GM12878 (cell line): ENCODE measurements at regions not wholly inside any gene's neighbourhood (a gene's known extent, or its start where the extent isn't known, plus 50 kb on each side); places are given as distances from the start of the nearest gene placed in this dataset.

Experiments
- ATAC-seq: fragments of 200-7000 bp; cut with Tn5 transposase; 3 replicates; pipeline ENCODE4 v1.9.1; 2020; ENCODE audit warnings: mild to moderate bottlenecking, moderate library complexity
- BruUV-seq: library from RNA; stranded (reverse); fragments of 400-500 nt; replicated peaks from 2 replicates; lab custom pipeline; 2021; lab: Mats Ljungman, UMichigan
- CTCF ChIA-PET: fragments of 300-600 bp; sonication (Branson Sonifier 250); formaldehyde crosslinking; extraction: SDS; loops from one replicate; lab custom pipeline; 2021; ENCODE audit warnings: inconsistent platforms; lab: Yijun Ruan, JAX
- POLR2A ChIA-PET: fragments of 350-600 bp; formaldehyde crosslinking; extraction: SDS; loops from one replicate; lab custom pipeline; 2021; ENCODE audit warnings: inconsistent platforms; lab: Charles Lee
- RAD21 ChIA-PET: fragments of 300-600 bp; sonication (Branson Sonifier 250); formaldehyde crosslinking; loops from one replicate; lab custom pipeline; 2023; ENCODE audit warnings: antibody characterized with exemption; ENCODE audit not compliant: unreplicated experiment; lab: Charles Lee
- SMC1A ChIA-PET: fragments of 300-600 bp; sonication (Branson Sonifier 250); formaldehyde crosslinking; loops from one replicate; lab custom pipeline; 2023; ENCODE audit not compliant: unreplicated experiment, uncharacterized antibody; lab: Charles Lee
- DNase-seq: peaks from one replicate; pipeline ENCODE4 v3.0.0-alpha.2; 2011; ENCODE audit warnings: low read depth, low spot score
- FAIRE-seq: peaks from 3 replicates; lab custom pipeline; 2011; peaks lifted over from hg19 to GRCh38; lab: Jason Lieb, UNC
- H2AFZ ChIP-seq: 2 replicates; pipeline ENCODE4 v1.6.0; 2011; ENCODE audit warnings: low read depth, low read length, control low read depth; ENCODE audit not compliant: control insufficient read depth
- H3K27ac ChIP-seq: 2 replicates; pipeline ENCODE4 v1.5.1; 2011; ENCODE audit warnings: control low read depth; ENCODE audit not compliant: control insufficient read depth, insufficient read depth
- H3K27me3 ChIP-seq, 2 experiments: replicated peaks in 1 of 2; 2 replicates each; pipeline versions ENCODE4 v1.6.0 to v1.6.1; 2011; ENCODE audit warnings: low read length in 1 of 2; ENCODE audit not compliant: control insufficient read depth in 2 of 2, insufficient read depth in 2 of 2
- H3K36me3 ChIP-seq, 2 experiments: 2 replicates each; pipeline ENCODE4 v1.5.1; 2011; ENCODE audit warnings: low read length in 1 of 2; ENCODE audit not compliant: control insufficient read depth in 2 of 2, insufficient read depth in 2 of 2
- H3K4me1 ChIP-seq: 2 replicates; pipeline ENCODE4 v1.6.1; 2011; ENCODE audit warnings: mild to moderate bottlenecking, low read length, moderate library complexity, mixed read lengths; ENCODE audit not compliant: control insufficient read depth, insufficient read depth
- H3K4me2 ChIP-seq: 2 replicates; pipeline ENCODE4 v1.6.0; 2011; ENCODE audit warnings: control low read depth; ENCODE audit not compliant: control insufficient read depth, insufficient read depth
- H3K4me3 ChIP-seq: fragments of 200-600 bp; sonication (generic); 2 replicates; pipeline ENCODE4 v1.5.1; 2016
- H3K79me2 ChIP-seq: 2 replicates; pipeline ENCODE4 v1.6.0; 2011; ENCODE audit warnings: low read length; ENCODE audit not compliant: control insufficient read depth, insufficient read depth
- H3K9ac ChIP-seq: 2 replicates; pipeline ENCODE4 v1.8.0; 2011; ENCODE audit warnings: low read length, control low read depth, mixed read lengths; ENCODE audit not compliant: control insufficient read depth, insufficient read depth
- H3K9me3 ChIP-seq: replicated peaks from 3 replicates; pipeline ENCODE4 v1.5.1; 2011; ENCODE audit warnings: mild to moderate bottlenecking, low read length; ENCODE audit not compliant: control insufficient read depth, insufficient read depth
- H4K20me1 ChIP-seq: 2 replicates; pipeline ENCODE4 v1.6.0; 2011; ENCODE audit not compliant: control insufficient read depth, insufficient read depth
- BCL3 ChIP-seq: IDR thresholded peaks from 2 replicates; pipeline ENCODE4 v1.6.1; 2011; ENCODE audit warnings: borderline replicate concordance, low read depth, mild to moderate bottlenecking, moderate library complexity, low read length; ENCODE audit not compliant: insufficient read depth, poor library complexity, severe bottlenecking
- CREB1 ChIP-seq: IDR thresholded peaks from 2 replicates; pipeline ENCODE4 v1.6.1; 2012; ENCODE audit warnings: low read depth, mild to moderate bottlenecking, inconsistent platforms
- E2F4 ChIP-seq: IDR thresholded peaks from 2 replicates; pipeline ENCODE4 v1.6.1; 2012; ENCODE audit warnings: low read depth, low read length, improper control_type of control experiment
- IRF5 ChIP-seq: fragments of 450-650 bp; IDR thresholded peaks from 2 replicates; pipeline ENCODE4 v1.6.1; 2017; ENCODE audit warnings: borderline replicate concordance
- NR2C2 ChIP-seq: IDR thresholded peaks from 2 replicates; pipeline ENCODE4 v1.6.1; 2011; ENCODE audit warnings: borderline replicate concordance, low read depth; ENCODE audit not compliant: control insufficient read depth, insufficient read length
- PBX3 ChIP-seq: IDR thresholded peaks from 2 replicates; pipeline ENCODE4 v1.6.1; 2011; ENCODE audit warnings: mild to moderate bottlenecking, low read depth, low read length, moderate library complexity; ENCODE audit not compliant: insufficient replicate concordance
- RCOR1 ChIP-seq: conservative IDR thresholded peaks from 2 replicates; pipeline ENCODE4 v1.6.1; 2012; ENCODE audit warnings: low read depth, low read length, improper control_type of control experiment
- SUPT20H ChIP-seq: IDR thresholded peaks from 2 replicates; pipeline ENCODE4 v1.6.1; 2011; ENCODE audit warnings: low read depth, mild to moderate bottlenecking, low read length, moderate library complexity, borderline replicate concordance; ENCODE audit not compliant: control insufficient read depth
- USF2 ChIP-seq: IDR thresholded peaks from 2 replicates; pipeline ENCODE4 v1.6.1; 2011; ENCODE audit warnings: low read depth, low read length, improper control_type of control experiment, borderline replicate concordance
- ZNF384 ChIP-seq: IDR thresholded peaks from 2 replicates; pipeline ENCODE4 v1.6.1; 2012; ENCODE audit warnings: low read depth, mild to moderate bottlenecking, low read length, improper control_type of control experiment, borderline replicate concordance
- ZNF687 ChIP-seq: fragments of 450-650 bp; IDR thresholded peaks from 2 replicates; pipeline ENCODE4 v1.6.1; 2017; ENCODE audit warnings: mild to moderate bottlenecking, moderate library complexity
- in situ Hi-C: fragments of 300-500 bp; cut with MboI; formaldehyde crosslinking; loops from 9 replicates; pipeline ENCODE4 v1.14.3; 2018; ENCODE audit warnings: mixed read lengths
- intact Hi-C: fragments of 100-400 bp; cut with micrococcal nuclease; formaldehyde crosslinking; loops from one replicate; pipeline ENCODE4 v1.14.2; 2022; ENCODE audit not compliant: unreplicated experiment

GRCh38 chr14:27305441-27305945, 707.7 kb upstream of the NOVA1 start:
- Histone ChIP-seq H3K79me2 (no peaks in the 10 kb centered on the region), H3K4me1 (no peaks in the 10 kb centered on the region), H2AFZ (no peak overlapping the region), H3K9me3 (no peaks in the 10 kb centered on the region), H3K27me3 (no peaks in the 10 kb centered on the region), H3K36me3 (no peaks in the 10 kb centered on the region), H3K27ac (no peak overlapping the region), H3K4me3 (no peak overlapping the region), H3K9ac (no peak overlapping the region), H3K4me2 (no peak overlapping the region), H4K20me1 (no peaks in the 10 kb centered on the region)
- ChIA-PET RAD21 (no interaction called here), SMC1A (no interaction called here), CTCF (no interaction called here), POLR2A (no interaction called here)
- intact Hi-C loops = no loop called here
- DNase-seq (no peak), FAIRE-seq (no peak), ATAC-seq (no peak)
- BruUV-seq = no TSS peak
- in situ Hi-C loops = no loop called here
- TF ChIP-seq CREB1 (no peak), E2F4 (no peak), ZNF687 (no peak), NR2C2 (no peak), SUPT20H (no peak), ZNF384 (no peak), USF2 (no peak), IRF5 (no peak), BCL3 (no peak), RCOR1 (no peak), PBX3 (no peak)
